Stomach (tissue), 8 donors: ENCODE measurements at regions not wholly inside any gene's neighbourhood (a gene's known extent, or its start where the extent isn't known, plus 50 kb on each side); places are given as distances from the start of the nearest gene placed in this dataset.
"Not testable (repeated sequence)": the region's sequence is repeated elsewhere in the genome, so short reads cannot be mapped to it uniquely, and the experiment has no call there.

Source experiments
- DNase-seq, 2 donors: peaks; one replicate each; pipeline versions ENCODE4 v3.0.0 to v3.0.0-alpha.2; 2013 to 2019
- H3K27ac ChIP-seq, 5 donors: fragments of 200-600 bp in 4 of 5; sonication (generic) in 4 of 5; one replicate each; pipeline ENCODE4 v1.5.1; 2013 to 2019; ENCODE audit warnings: mild to moderate bottlenecking in 1 of 5, moderate library complexity in 1 of 5
- H3K27me3 ChIP-seq, 3 donors: fragments of 200-600 bp; sonication (generic); one replicate each; pipeline ENCODE4 v1.5.1; 2017 to 2019; ENCODE audit warnings: mixed run types in 1 of 3
- H3K36me3 ChIP-seq, 4 donors: fragments of 200-600 bp; sonication (generic); 1 replicate in 3 of 4; 2 replicates in 1 of 4; pipeline ENCODE4 v1.5.1; 2016 to 2019
- H3K4me1 ChIP-seq, 4 donors: fragments of 200-600 bp; sonication (generic); one replicate each; pipeline ENCODE4 v1.5.1; 2016 to 2019
- H3K4me3 ChIP-seq, 4 donors: fragments of 200-600 bp; sonication (generic) in 3 of 4; one replicate each; pipeline ENCODE4 v1.5.1; 2016 to 2019; ENCODE audit warnings: mild to moderate bottlenecking in 1 of 4
- H3K9me3 ChIP-seq, 4 donors: fragments of 200-600 bp; sonication (generic); one replicate each; pipeline ENCODE4 v1.5.1; 2016 to 2019
- EP300 ChIP-seq: sonication (generic); formaldehyde crosslinking; IDR thresholded peaks from one replicate; pipeline ENCODE4 v1.6.1; 2017; ENCODE audit warnings: antibody characterized with exemption
- POLR2A ChIP-seq, 4 donors: fragments of 450-650 bp; IDR thresholded peaks; one replicate each; pipeline ENCODE4 v1.6.1; 2016; ENCODE audit warnings: antibody characterized with exemption in 4 of 4, control low read depth in 2 of 4, mild to moderate bottlenecking in 1 of 4, moderate library complexity in 1 of 4
- POLR2AphosphoS5 ChIP-seq, 3 donors: sonication (generic); formaldehyde crosslinking; IDR thresholded peaks; one replicate each; pipeline ENCODE4 v1.6.1; 2016; ENCODE audit warnings: antibody characterized with exemption in 3 of 3
- WGBS, 5 donors: extraction: QIAGEN DNeasy Blood & Tissue Kit in 3 of 5; methylation state at CpG; one replicate each; pipeline versions ENCODE4 v1.1.5 to v1.1.7; 2013 to 2018; 5-methylcytosine and 5-hydroxymethylcytosine counted together
- intact Hi-C: fragments of 100-400 bp; cut with DNase I; formaldehyde crosslinking; loops from one replicate; pipeline ENCODE4 v1.15.1; 2023; ENCODE audit warnings: low total_unique reads
- TF ChIP-seq, protein P1 (sequence below), 7 experiments: fragments of 450-650 bp in 4 of 7; fragments of 200-600 bp in 3 of 7; sonication (generic) in 3 of 7; IDR thresholded peaks; one replicate each; pipeline ENCODE4 v1.5.1; 2016 to 2019; ENCODE audit warnings: antibody characterized with exemption in 7 of 7, control low read depth in 2 of 7, mild to moderate bottlenecking in 1 of 7
- donor health status: healthy with polysubstance abuse.
- donor health status: Bipolar disorder and iron deficiency.
- donor health status: healthy.

DNA sequence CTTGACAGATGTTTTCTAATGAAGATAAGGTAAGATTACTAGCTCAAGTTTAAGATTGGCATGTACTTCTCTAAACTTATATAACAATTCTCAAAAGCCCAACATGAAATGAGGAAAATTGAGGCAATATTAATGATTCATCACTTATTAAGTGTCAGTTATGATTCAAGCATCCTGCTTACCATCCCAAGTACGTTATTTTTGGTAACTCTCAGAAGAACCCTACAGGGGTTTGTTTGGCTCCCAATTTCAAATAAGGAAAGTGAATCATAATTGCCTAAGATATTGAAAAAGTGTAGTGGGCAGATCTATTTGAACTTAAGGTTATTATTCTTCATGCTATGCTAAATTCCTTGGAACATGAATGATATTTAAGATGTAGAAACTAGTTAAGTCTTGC is 387.9 kb upstream of the TENM3 start:
- Histone ChIP-seq H3K4me3 (no peak overlapping the region), H3K9me3 (no peaks in the 10 kb centered on the region), H3K27me3 (no peaks in the 10 kb centered on the region), H3K27ac (no peak overlapping the region), H3K36me3 (no peaks in the 10 kb centered on the region), H3K4me1 (peaks cover 0 to 7% (median 0%) of the 10 kb centered on the region in 4 donors)
- no peak for DNase-seq
- intact Hi-C loops = no loop called here
- WGBS, 5 donors = 60 to 74% (median 66%) methylated on average over 1 of the region's 1 CpG
- no peak for TF ChIP-seq EP300
- TF ChIP-seq, protein P1, sequence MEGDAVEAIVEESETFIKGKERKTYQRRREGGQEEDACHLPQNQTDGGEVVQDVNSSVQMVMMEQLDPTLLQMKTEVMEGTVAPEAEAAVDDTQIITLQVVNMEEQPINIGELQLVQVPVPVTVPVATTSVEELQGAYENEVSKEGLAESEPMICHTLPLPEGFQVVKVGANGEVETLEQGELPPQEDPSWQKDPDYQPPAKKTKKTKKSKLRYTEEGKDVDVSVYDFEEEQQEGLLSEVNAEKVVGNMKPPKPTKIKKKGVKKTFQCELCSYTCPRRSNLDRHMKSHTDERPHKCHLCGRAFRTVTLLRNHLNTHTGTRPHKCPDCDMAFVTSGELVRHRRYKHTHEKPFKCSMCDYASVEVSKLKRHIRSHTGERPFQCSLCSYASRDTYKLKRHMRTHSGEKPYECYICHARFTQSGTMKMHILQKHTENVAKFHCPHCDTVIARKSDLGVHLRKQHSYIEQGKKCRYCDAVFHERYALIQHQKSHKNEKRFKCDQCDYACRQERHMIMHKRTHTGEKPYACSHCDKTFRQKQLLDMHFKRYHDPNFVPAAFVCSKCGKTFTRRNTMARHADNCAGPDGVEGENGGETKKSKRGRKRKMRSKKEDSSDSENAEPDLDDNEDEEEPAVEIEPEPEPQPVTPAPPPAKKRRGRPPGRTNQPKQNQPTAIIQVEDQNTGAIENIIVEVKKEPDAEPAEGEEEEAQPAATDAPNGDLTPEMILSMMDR (IDR thresholded peaks at IDR 0.05) = no peak
- TF ChIP-seq POLR2AphosphoS5 (IDR thresholded peaks at IDR 0.05) = no peak
- TF ChIP-seq POLR2A (IDR thresholded peaks at IDR 0.05) = no peak

DNA sequence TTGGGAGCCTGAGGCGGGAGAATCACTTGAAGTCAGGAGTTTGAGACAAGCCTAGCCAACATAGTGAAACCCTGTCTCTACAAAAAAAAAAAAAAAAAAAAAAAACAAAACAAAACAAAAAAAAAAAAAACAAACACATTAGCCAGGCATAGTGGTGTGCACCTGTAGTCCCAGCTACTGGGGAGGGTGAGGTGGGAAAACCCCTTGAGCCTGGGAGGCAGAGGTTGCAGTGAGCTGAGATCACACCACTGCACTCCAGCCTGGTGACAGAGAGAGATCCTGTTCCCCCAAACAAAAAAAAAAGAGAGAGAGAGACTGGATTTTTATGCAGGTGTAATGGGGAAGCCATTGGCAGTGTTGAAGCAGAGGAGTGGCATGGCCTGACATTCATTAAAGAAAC is 385.7 kb upstream of the TENM3 start:
- H3K4me1 ChIP-seq, H3K4me3 ChIP-seq, H3K9me3 ChIP-seq, H3K36me3 ChIP-seq, DNase-seq, H3K27ac ChIP-seq, H3K27me3 ChIP-seq, intact Hi-C loops: not testable (repeated sequence)
- WGBS, 5 donors = 92 to 100% (median 95%) methylated on average over 1 of the region's 1 CpG

DNA sequence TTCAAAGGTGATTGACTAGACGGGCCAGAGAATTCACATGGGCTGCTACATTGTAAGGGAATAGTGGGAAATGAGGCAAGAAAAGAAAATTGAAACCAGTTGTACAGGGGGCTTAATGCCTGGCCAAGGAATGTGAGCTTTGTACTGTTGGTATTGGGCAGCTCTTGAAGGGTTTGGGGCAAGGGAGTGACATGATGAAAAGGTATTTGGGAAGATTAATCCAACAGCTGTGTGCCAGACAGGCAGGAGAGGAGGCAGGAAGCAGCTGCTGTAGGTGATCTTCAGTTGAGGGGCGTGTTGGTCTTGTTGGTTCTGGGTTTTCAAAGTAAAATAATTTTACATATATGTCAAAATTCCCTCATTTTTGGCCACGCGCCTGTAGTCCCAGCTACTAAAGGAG is 384.5 kb upstream of the TENM3 start:
- 68 to 92% (median 79%) methylated on average over 4 of the region's 4 CpGs for WGBS, 5 donors
- H3K27me3 ChIP-seq = no peaks in the 10 kb centered on the region
- H3K4me1 ChIP-seq = peaks cover 0 to 7% (median 0%) of the 10 kb centered on the region in 4 donors
- H3K4me3 ChIP-seq = no peak overlapping the region
- DNase-seq = no peak
- H3K27ac ChIP-seq = no peak overlapping the region
- TF ChIP-seq POLR2A (IDR thresholded peaks at IDR 0.05) = no peak
- no peak for TF ChIP-seq EP300
- TF ChIP-seq POLR2AphosphoS5 (IDR thresholded peaks at IDR 0.05) = no peak
- TF ChIP-seq, protein P1 (IDR thresholded peaks at IDR 0.05) = no peak
- intact Hi-C loops = no loop called here
- H3K36me3 ChIP-seq = no peaks in the 10 kb centered on the region
- H3K9me3 ChIP-seq = no peaks in the 10 kb centered on the region

DNA sequence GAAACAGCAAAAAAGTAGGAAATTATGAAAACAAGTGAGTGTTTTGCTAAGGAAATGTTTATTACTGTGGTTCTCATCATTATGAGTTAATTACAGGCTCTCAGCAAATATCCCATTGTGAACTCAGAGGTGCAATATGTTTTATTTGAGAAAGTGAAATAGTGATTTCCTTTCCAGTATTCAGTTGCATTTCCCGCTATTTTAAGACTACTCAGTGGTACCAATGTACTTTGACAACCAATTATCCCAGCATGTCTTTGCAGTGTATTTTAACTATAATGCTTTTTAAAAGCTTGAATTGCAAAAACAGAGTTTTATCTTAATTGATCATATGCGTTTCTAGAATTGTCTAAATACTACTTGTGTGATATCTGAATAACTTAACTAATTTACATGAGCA is 383.8 kb upstream of the TENM3 start:
- TF ChIP-seq POLR2A (IDR thresholded peaks at IDR 0.05) = no peak
- TF ChIP-seq, protein P1 (IDR thresholded peaks at IDR 0.05) = no peak
- no peak for TF ChIP-seq EP300
- TF ChIP-seq POLR2AphosphoS5 (IDR thresholded peaks at IDR 0.05) = no peak
- Histone ChIP-seq H3K9me3 (no peaks in the 10 kb centered on the region), H3K27me3 (no peaks in the 10 kb centered on the region), H3K36me3 (no peaks in the 10 kb centered on the region), H3K4me1 (peaks cover 0 to 7% (median 0%) of the 10 kb centered on the region in 4 donors), H3K27ac (no peak overlapping the region), H3K4me3 (no peak overlapping the region)
- 56 to 86% (median 61%) methylated on average over 2 of the region's 2 CpGs for WGBS, 5 donors
- no peak for DNase-seq
- intact Hi-C loops = no loop called here

DNA sequence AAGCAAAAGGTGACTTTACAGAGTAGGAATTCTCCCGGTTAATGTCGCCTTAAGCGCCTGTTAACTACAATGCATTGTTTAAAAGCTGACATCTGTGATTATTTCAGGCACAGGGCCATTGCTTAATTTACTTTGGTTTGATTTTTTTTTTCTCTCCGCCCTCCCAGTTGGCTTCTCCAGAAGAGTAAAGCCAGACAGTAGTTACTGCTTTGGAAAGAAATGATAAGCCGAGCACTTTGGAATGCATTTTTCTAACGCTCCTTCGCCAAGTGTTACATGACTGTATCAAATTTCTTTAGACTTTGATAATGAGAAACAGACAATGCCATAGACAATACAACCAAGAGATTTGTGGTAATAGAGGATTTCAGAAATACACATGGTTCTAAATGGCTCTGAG is 383.0 kb upstream of the TENM3 start:
- 14 to 30% (median 23%) methylated on average over 7 of the region's 7 CpGs for WGBS, 5 donors
- Histone ChIP-seq H3K4me3 (no peak overlapping the region), H3K4me1 (peaks cover 0 to 7% (median 0%) of the 10 kb centered on the region in 4 donors), H3K27me3 (no peaks in the 10 kb centered on the region), H3K9me3 (no peaks in the 10 kb centered on the region), H3K27ac (no peak overlapping the region), H3K36me3 (no peaks in the 10 kb centered on the region)
- peak in 1 of 2 donors; percentile 25 for DNase-seq
- TF ChIP-seq POLR2AphosphoS5 (IDR thresholded peaks at IDR 0.05) (no peak), EP300 (no peak), POLR2A (IDR thresholded peaks at IDR 0.05) (no peak)
- TF ChIP-seq, protein P1 (IDR thresholded peaks at IDR 0.05) = no peak
- intact Hi-C loops = no loop called here
